B cell (primary cell): ENCODE measurements at regions not wholly inside any gene's neighbourhood (a gene's known extent, or its start where the extent isn't known, plus 50 kb on each side); places are given as distances from the start of the nearest gene placed in this dataset.

Experiments
- ATAC-seq: fragments of 200-7000 bp; cut with Tn5 transposase; one replicate; pipeline ENCODE4 v1.10.0; 2021; ENCODE audit warnings: low read depth, mild to moderate bottlenecking, moderate number of reproducible peaks, moderate library complexity
- CTCF ChIA-PET: fragments of 350-600 bp; sonication (Branson Sonifier 250); formaldehyde crosslinking; loops from one replicate; lab custom pipeline; 2021; ENCODE audit warnings: antibody characterized with exemption, inconsistent platforms; lab: Charles Lee
- POLR2A ChIA-PET: fragments of 350-600 bp; sonication (Branson Sonifier 250); formaldehyde crosslinking; loops from one replicate; lab custom pipeline; 2021; ENCODE audit warnings: antibody characterized with exemption; lab: Charles Lee
- DNase-seq: peaks from one replicate; pipeline ENCODE4 v3.0.0; 2013
- H2AFZ ChIP-seq: 2 replicates; pipeline ENCODE4 v1.6.1; 2012; ENCODE audit warnings: mild to moderate bottlenecking, low read depth, low read length; ENCODE audit not compliant: insufficient read depth, poor library complexity, severe bottlenecking
- H3K27ac ChIP-seq, 2 donors: 1 replicate in 1 of 2; 2 replicates in 1 of 2; pipeline ENCODE4 v1.5.1; 2012 to 2013; ENCODE audit warnings: low read length in 2 of 2, mild to moderate bottlenecking in 2 of 2, moderate library complexity in 1 of 2
- H3K27me3 ChIP-seq, 4 experiments: fragments of 200-600 bp in 1 of 4; sonication (generic) in 1 of 4; replicated peaks in 1 of 4; 1 replicate in 2 of 4; 2 replicates in 2 of 4; pipeline versions ENCODE4 v1.6.1 to v1.7.0; 2013 to 2016; ENCODE audit warnings: low read length in 3 of 4, mild to moderate bottlenecking in 2 of 4, mixed read lengths in 1 of 4, moderate library complexity in 1 of 4; ENCODE audit not compliant: insufficient read depth in 4 of 4, control insufficient read depth in 3 of 4; ENCODE audit errors: control extremely low read depth in 1 of 4
- H3K36me3 ChIP-seq, 2 experiments: replicated peaks in 1 of 2; 1 replicate in 1 of 2; 2 replicates in 1 of 2; pipeline versions ENCODE4 v1.6.1 to v1.7.1; 2013; ENCODE audit warnings: low read length in 1 of 2; ENCODE audit not compliant: insufficient read depth in 2 of 2, control insufficient read depth in 1 of 2; ENCODE audit errors: control extremely low read depth in 1 of 2, extremely low read depth in 1 of 2
- H3K4me1 ChIP-seq, 2 donors: fragments of 200-600 bp in 1 of 2; sonication (generic) in 1 of 2; 1 replicate in 1 of 2; 2 replicates in 1 of 2; pipeline versions ENCODE4 v1.5.1 to v1.6.1; 2013 to 2017; ENCODE audit warnings: low read length in 2 of 2; ENCODE audit not compliant: control insufficient read depth in 2 of 2, insufficient read depth in 2 of 2
- H3K4me2 ChIP-seq: replicated peaks from 2 replicates; pipeline ENCODE3; 2012; ENCODE audit warnings: mild to moderate bottlenecking, low read depth, low read length; ENCODE audit not compliant: poor library complexity, severe bottlenecking
- H3K4me3 ChIP-seq, 5 experiments: fragments of 200-600 bp in 1 of 5; sonication (generic) in 1 of 5; 1 replicate in 3 of 5; 2 replicates in 2 of 5; pipeline versions ENCODE4 v1.5.1 to v1.7.0; 2011 to 2016; ENCODE audit warnings: low read length in 4 of 5, mild to moderate bottlenecking in 4 of 5, low read depth in 2 of 5, control low read depth in 1 of 5, moderate library complexity in 1 of 5; ENCODE audit not compliant: insufficient read depth in 1 of 5; ENCODE audit errors: control extremely low read depth in 1 of 5, extremely low read depth in 1 of 5
- H3K79me2 ChIP-seq: fragments of 200-600 bp; sonication (generic); one replicate; pipeline ENCODE4 v1.6.0; 2016; ENCODE audit warnings: low read length; ENCODE audit not compliant: control insufficient read depth, insufficient read depth
- H3K9ac ChIP-seq: fragments of 200-600 bp; sonication (generic); 2 replicates; pipeline ENCODE4 v1.6.1; 2017; ENCODE audit warnings: mild to moderate bottlenecking, low read length, moderate library complexity
- H3K9me3 ChIP-seq, 3 donors: one replicate each; pipeline versions ENCODE4 v1.6.1 to v1.7.1; 2013; ENCODE audit warnings: low read length in 2 of 3; ENCODE audit not compliant: control insufficient read depth in 2 of 3, insufficient read depth in 1 of 3; ENCODE audit errors: control extremely low read depth in 1 of 3
- H4K20me1 ChIP-seq: 2 replicates; pipeline ENCODE4 v1.6.0; 2012; ENCODE audit warnings: mild to moderate bottlenecking, low read length; ENCODE audit not compliant: insufficient read depth, control insufficient read depth, poor library complexity, severe bottlenecking
- H3K27ac Mint-ChIP-seq: one replicate; pipeline ENCODE4 v1.8.0; 2021; ENCODE audit warnings: mixed read lengths
- H3K27me3 Mint-ChIP-seq: one replicate; pipeline ENCODE4 v1.8.0; 2021; ENCODE audit warnings: mixed read lengths
- H3K4me1 Mint-ChIP-seq: one replicate; pipeline ENCODE4 v1.8.0; 2021; ENCODE audit warnings: mixed read lengths
- H3K4me3 Mint-ChIP-seq: one replicate; pipeline ENCODE4 v1.8.0; 2021; ENCODE audit warnings: mixed read lengths
- H3K9me3 Mint-ChIP-seq: one replicate; pipeline ENCODE4 v1.8.0; 2022; ENCODE audit warnings: mixed read lengths; ENCODE audit not compliant: insufficient read depth
- CTCF ChIP-seq: fragments of 200-600 bp; IDR thresholded peaks from one replicate; pipeline ENCODE4 v1.8.0; 2022; ENCODE audit warnings: antibody characterized with exemption, mild to moderate bottlenecking
- EZH2 ChIP-seq: IDR thresholded peaks from 2 replicates; pipeline ENCODE4 v1.6.1; 2012; ENCODE audit warnings: borderline replicate concordance, low read depth, mild to moderate bottlenecking, moderate library complexity, low read length; ENCODE audit not compliant: insufficient read depth, poor library complexity, severe bottlenecking
- WGBS: methylation state at CpG from one replicate; pipeline ENCODE4 v1.1.5; 2013; ENCODE audit warnings: missing lambda C conversion rate; ENCODE audit not compliant: insufficient coverage; 5-methylcytosine and 5-hydroxymethylcytosine counted together
- intact Hi-C: fragments of 100-400 bp; cut with micrococcal nuclease; formaldehyde crosslinking; loops from one replicate; pipeline ENCODE4 v1.10.0; 2022

- Histone ChIP-seq H3K9ac (no peak overlapping the region), H3K4me1 (peaks cover 22 to 24% of the 10 kb centered on the region in 2 donors), H3K36me3 (no peaks in the 10 kb centered on the region), H3K27ac (no peak overlapping the region), H3K4me3 (no peak overlapping the region), H3K9me3 (peaks cover 0 to 9% (median 0%) of the 10 kb centered on the region in 3 donors), H4K20me1 (no peaks in the 10 kb centered on the region), H3K27me3 (peaks cover 0 to 29% (median 4%) of the 10 kb centered on the region in 4 experiments), H3K79me2 (no peaks in the 10 kb centered on the region), H3K4me2 (peak overlapping the region; percentile 57), H2AFZ (peak overlapping the region; percentile 58)
- ATAC-seq (no peak), DNase-seq (no peak)
- peaks cover 39% of the 10 kb centered on the region for H3K27me3 Mint-ChIP-seq
- intact Hi-C loops, result no loop called here
- no peak overlapping the region for H3K27ac Mint-ChIP-seq
- no peak for TF ChIP-seq EZH2
- no peak for TF ChIP-seq CTCF
- no peaks in the 10 kb centered on the region for H3K9me3 Mint-ChIP-seq
- ChIA-PET POLR2A (no interaction called here), CTCF (no interaction called here)
- H3K4me1 Mint-ChIP-seq, result peaks cover 14% of the 10 kb centered on the region
- WGBS, result 4% methylated on average over 14 of the region's 22 CpGs
- H3K4me3 Mint-ChIP-seq, result peak overlapping the region; percentile 39
These were observed 268.8 kb downstream of the ADGRD1 start for GRCh38 chr12:131222329-131223139.

GRCh38 chr12:131223171-131223761 lies 269.6 kb downstream of the ADGRD1 start:
- H4K20me1 ChIP-seq, result no peaks in the 10 kb centered on the region
- no peak overlapping the region for H3K27ac ChIP-seq
- no peak for TF ChIP-seq EZH2
- TF ChIP-seq CTCF, result no peak
- H3K36me3 ChIP-seq, result no peaks in the 10 kb centered on the region
- no peak overlapping the region for H3K4me2 ChIP-seq
- ChIA-PET POLR2A (no interaction called here), CTCF (no interaction called here)
- intact Hi-C loops, result no loop called here
- no peak overlapping the region for H3K27ac Mint-ChIP-seq
- no peak for DNase-seq
- H3K27me3 ChIP-seq, result peaks cover 0 to 29% (median 4%) of the 10 kb centered on the region in 4 experiments
- peaks cover 35% of the 10 kb centered on the region for H3K27me3 Mint-ChIP-seq
- no peaks in the 10 kb centered on the region for H3K9me3 Mint-ChIP-seq
- H3K79me2 ChIP-seq, result no peaks in the 10 kb centered on the region
- H3K4me3 ChIP-seq, result no peak overlapping the region
- H3K9me3 ChIP-seq, result peaks cover 0 to 9% (median 0%) of the 10 kb centered on the region in 3 donors
- no peak overlapping the region for H3K9ac ChIP-seq
- H3K4me1 Mint-ChIP-seq, result peaks cover 13% of the 10 kb centered on the region
- H3K4me1 ChIP-seq, result peaks cover 18 to 20% of the 10 kb centered on the region in 2 donors
- 93% methylated on average over 25 of the region's 31 CpGs for WGBS
- no peak for ATAC-seq
- no peak overlapping the region for H2AFZ ChIP-seq
- H3K4me3 Mint-ChIP-seq, result no peak overlapping the region
